ENCODE measurements at regions not wholly inside any gene's neighbourhood (a gene's known extent, or its start where the extent isn't known, plus 50 kb on each side); places are given as distances from the start of the nearest gene placed in this dataset.

GRCh38 chr21:16137106-16137505 lies 407.3 kb downstream of the USP25 start:
- TF ChIP-seq POLR2A (IDR thresholded peaks at IDR 0.05; ENCODE audit: low read depth, low read length): no peak
- no peak for TF ChIP-seq POLR2AphosphoS5 (IDR thresholded peaks at IDR 0.05; ENCODE audit: low read depth, low read length)

All from GM12892 (cell line).